ENCODE measurements at regions not wholly inside any gene's neighbourhood (a gene's known extent, or its start where the extent isn't known, plus 50 kb on each side); places are given as distances from the start of the nearest gene placed in this dataset.

DNA sequence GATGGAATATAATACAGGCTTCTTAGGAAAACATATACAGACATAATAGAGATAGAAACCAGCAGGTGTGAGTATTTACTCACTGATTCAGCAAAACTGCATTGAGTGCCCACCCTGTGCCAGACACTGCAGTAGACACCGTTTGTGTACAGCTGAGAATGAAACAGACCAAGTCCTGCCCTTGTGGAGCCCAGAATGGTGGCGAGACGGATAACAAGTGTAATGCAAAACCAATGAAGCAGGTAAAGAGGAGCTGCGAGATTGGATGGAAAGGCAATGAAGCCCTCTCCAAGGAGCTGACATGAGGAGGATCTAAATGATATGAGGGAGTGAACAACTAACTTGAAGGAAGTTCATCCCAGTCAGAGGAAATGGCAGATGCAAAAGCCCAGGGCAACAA lies 256.4 kb downstream of the MEX3B start:
- TF ChIP-seq POLR2A (IDR thresholded peaks at IDR 0.05): no peak
- no peak for TF ChIP-seq CTCF (IDR thresholded peaks at IDR 0.05)
